CD4-positive, alpha-beta T cell (primary cell): ENCODE measurements at regions not wholly inside any gene's neighbourhood (a gene's known extent, or its start where the extent isn't known, plus 50 kb on each side); places are given as distances from the start of the nearest gene placed in this dataset.

Experiments
- ATAC-seq: fragments of 200-7000 bp; cut with Tn5 transposase; one replicate; pipeline ENCODE4 v1.10.0; 2022; ENCODE audit warnings: mild to moderate bottlenecking; ENCODE audit not compliant: poor library complexity
- CTCF ChIA-PET: fragments of 350-600 bp; sonication (Branson Sonifier 250); formaldehyde crosslinking; loops from one replicate; lab custom pipeline; 2021; ENCODE audit warnings: antibody characterized with exemption, inconsistent platforms; lab: Charles Lee
- POLR2A ChIA-PET: fragments of 350-600 bp; sonication (Branson Sonifier 250); formaldehyde crosslinking; loops from one replicate; lab custom pipeline; 2021; ENCODE audit warnings: antibody characterized with exemption, inconsistent platforms; lab: Charles Lee
- DNase-seq, 14 experiments: peaks; one replicate each; pipeline ENCODE4 v3.0.0-alpha.2; 2013 to 2020; ENCODE audit warnings: mixed read lengths in 2 of 14
- H3K27ac ChIP-seq, 2 donors: one replicate each; pipeline versions ENCODE4 v1.5.1 to v1.7.0; 2013; ENCODE audit warnings: low read length in 2 of 2, low read depth in 1 of 2, mild to moderate bottlenecking in 1 of 2
- H3K27me3 ChIP-seq, 2 experiments: 1 replicate in 1 of 2; 2 replicates in 1 of 2; pipeline versions ENCODE4 v1.6.1 to v1.7.0; 2013; ENCODE audit warnings: low read length in 2 of 2, control low read depth in 1 of 2, mild to moderate bottlenecking in 1 of 2, moderate library complexity in 1 of 2; ENCODE audit not compliant: insufficient read depth in 2 of 2, control insufficient read depth in 1 of 2
- H3K36me3 ChIP-seq: one replicate; pipeline ENCODE4 v1.6.1; 2013; ENCODE audit warnings: low read length, control low read depth; ENCODE audit not compliant: insufficient read depth
- H3K4me1 ChIP-seq: one replicate; pipeline ENCODE4 v1.6.1; 2013; ENCODE audit warnings: low read length, control low read depth; ENCODE audit not compliant: insufficient read depth
- H3K4me3 ChIP-seq: one replicate; pipeline ENCODE4 v1.5.1; 2013; ENCODE audit warnings: mild to moderate bottlenecking, low read length, moderate library complexity
- H3K9me3 ChIP-seq, 2 experiments: 1 replicate in 1 of 2; 2 replicates in 1 of 2; pipeline versions ENCODE4 v1.6.1 to v1.7.0; 2013; ENCODE audit warnings: low read length in 2 of 2, mild to moderate bottlenecking in 2 of 2, control low read depth in 1 of 2, moderate library complexity in 1 of 2; ENCODE audit not compliant: control insufficient read depth in 1 of 2, insufficient read depth in 1 of 2
- H3K27ac Mint-ChIP-seq: one replicate; pipeline ENCODE4 v1.8.0; 2020; ENCODE audit warnings: mixed read lengths
- H3K27me3 Mint-ChIP-seq: one replicate; pipeline ENCODE4 v1.8.0; 2021; ENCODE audit warnings: mixed read lengths
- H3K36me3 Mint-ChIP-seq: one replicate; pipeline ENCODE4 v1.8.0; 2021; ENCODE audit warnings: low read depth, mixed read lengths
- H3K4me1 Mint-ChIP-seq: one replicate; pipeline ENCODE4 v1.8.0; 2021; ENCODE audit warnings: low read depth, mixed read lengths
- H3K4me3 Mint-ChIP-seq: one replicate; pipeline ENCODE4 v1.8.0; 2020; ENCODE audit warnings: mild to moderate bottlenecking, mixed read lengths
- H3K9me3 Mint-ChIP-seq: one replicate; pipeline ENCODE4 v1.8.0; 2020; ENCODE audit warnings: mixed read lengths
- intact Hi-C, 2 experiments: fragments of 100-400 bp; cut with DNase I in 1 of 2; cut with micrococcal nuclease in 1 of 2; formaldehyde crosslinking; loops; one replicate each; pipeline versions ENCODE4 v1.15.1 to v1.9.0; 2023 to 2025; cut with DNase I, micrococcal nuclease
- TF ChIP-seq, protein P1 (sequence below): fragments of 200-600 bp; IDR thresholded peaks from one replicate; pipeline ENCODE4 v1.8.0; 2022; ENCODE audit warnings: antibody characterized with exemption, mild to moderate bottlenecking

DNA sequence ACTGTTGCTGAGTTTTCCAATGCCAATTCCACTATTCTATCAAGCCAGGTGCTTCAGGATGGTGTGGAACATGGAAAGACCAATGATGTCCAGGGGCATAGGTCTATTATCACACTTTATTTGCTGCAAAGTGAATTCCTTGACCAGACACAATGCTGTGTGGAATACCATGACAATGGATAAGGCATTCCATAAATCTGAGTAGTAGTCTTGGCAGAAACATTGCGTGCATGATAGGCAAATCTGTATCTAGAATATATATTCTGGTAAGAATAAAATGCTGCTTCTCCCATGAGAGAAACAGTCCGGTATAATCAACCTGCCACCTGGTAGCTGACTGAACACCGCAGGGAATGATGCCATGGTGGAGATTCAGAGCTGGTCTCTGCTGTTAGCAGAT, 70.0 kb upstream of the ALDH1A3 start:
- no peaks in the 10 kb centered on the region for H3K36me3 ChIP-seq
- DNase-seq (no peak), ATAC-seq (no peak)
- H3K36me3 Mint-ChIP-seq, result no peaks in the 10 kb centered on the region
- H3K9me3 Mint-ChIP-seq, result peaks cover 4% of the 10 kb centered on the region
- CTCF ChIA-PET, result no interaction called here
- H3K27ac ChIP-seq, result no peak overlapping the region
- no peak overlapping the region for H3K27ac Mint-ChIP-seq
- no peak overlapping the region for H3K4me3 Mint-ChIP-seq
- TF ChIP-seq, protein P1, sequence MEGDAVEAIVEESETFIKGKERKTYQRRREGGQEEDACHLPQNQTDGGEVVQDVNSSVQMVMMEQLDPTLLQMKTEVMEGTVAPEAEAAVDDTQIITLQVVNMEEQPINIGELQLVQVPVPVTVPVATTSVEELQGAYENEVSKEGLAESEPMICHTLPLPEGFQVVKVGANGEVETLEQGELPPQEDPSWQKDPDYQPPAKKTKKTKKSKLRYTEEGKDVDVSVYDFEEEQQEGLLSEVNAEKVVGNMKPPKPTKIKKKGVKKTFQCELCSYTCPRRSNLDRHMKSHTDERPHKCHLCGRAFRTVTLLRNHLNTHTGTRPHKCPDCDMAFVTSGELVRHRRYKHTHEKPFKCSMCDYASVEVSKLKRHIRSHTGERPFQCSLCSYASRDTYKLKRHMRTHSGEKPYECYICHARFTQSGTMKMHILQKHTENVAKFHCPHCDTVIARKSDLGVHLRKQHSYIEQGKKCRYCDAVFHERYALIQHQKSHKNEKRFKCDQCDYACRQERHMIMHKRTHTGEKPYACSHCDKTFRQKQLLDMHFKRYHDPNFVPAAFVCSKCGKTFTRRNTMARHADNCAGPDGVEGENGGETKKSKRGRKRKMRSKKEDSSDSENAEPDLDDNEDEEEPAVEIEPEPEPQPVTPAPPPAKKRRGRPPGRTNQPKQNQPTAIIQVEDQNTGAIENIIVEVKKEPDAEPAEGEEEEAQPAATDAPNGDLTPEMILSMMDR, result no peak
- no peaks in the 10 kb centered on the region for H3K4me1 ChIP-seq
- H3K27me3 Mint-ChIP-seq, result no peaks in the 10 kb centered on the region
- peaks cover 0 to 17% of the 10 kb centered on the region in 2 experiments for H3K9me3 ChIP-seq
- POLR2A ChIA-PET, result no interaction called here
- H3K4me1 Mint-ChIP-seq, result no peaks in the 10 kb centered on the region
- intact Hi-C loops, result no loop called here
- no peak overlapping the region for H3K4me3 ChIP-seq
- no peaks in the 10 kb centered on the region for H3K27me3 ChIP-seq

DNA sequence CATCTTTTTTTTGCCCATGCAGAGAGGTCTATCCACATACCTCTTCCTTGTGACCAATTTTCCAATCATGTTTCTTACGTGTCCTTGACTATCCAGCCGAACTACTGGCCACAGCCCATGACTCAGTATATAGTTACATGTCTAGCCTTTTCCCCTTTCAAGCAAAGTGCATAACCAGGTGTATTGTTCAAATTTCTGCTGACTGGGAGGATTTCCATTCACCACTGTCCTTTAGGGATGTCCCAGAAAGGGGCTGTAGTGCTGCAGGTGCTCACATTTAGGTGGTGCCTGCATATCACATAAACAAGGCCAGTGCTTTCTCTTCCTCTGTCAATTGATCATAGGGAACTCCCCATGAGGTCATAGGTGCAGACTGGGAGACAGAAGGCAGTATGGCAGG, 69.4 kb upstream of the ALDH1A3 start:
- intact Hi-C loops, result no loop called here

DNA sequence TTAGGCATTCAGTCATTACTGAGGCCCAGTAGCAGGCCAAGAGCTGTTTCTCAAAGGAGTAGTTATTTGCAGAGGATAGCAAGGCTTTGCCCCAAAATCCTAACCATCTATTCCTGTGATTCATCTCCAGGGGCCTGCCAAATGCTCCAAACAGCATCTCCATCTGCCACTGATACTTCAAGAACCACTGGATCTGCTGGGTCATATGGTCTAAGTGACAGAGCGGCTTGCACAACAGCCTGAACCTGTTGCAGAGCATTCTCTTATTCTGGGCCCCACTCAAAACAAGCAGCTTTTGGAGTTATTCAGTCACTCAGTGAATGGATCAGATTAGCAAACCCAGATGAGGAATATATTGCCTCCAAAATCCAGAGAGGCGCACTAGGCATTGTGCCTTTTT, 68.8 kb upstream of the ALDH1A3 start:
- no peak overlapping the region for H3K27ac Mint-ChIP-seq
- H3K4me3 Mint-ChIP-seq, result no peak overlapping the region
- Histone ChIP-seq H3K27ac (no peak overlapping the region), H3K4me3 (no peak overlapping the region), H3K36me3 (no peaks in the 10 kb centered on the region), H3K9me3 (peaks cover 0 to 17% of the 10 kb centered on the region in 2 experiments), H3K27me3 (no peaks in the 10 kb centered on the region), H3K4me1 (no peaks in the 10 kb centered on the region)
- TF ChIP-seq, protein P1, result no peak
- ATAC-seq, result no peak
- intact Hi-C loops, result no loop called here
- ChIA-PET CTCF (no interaction called here), POLR2A (no interaction called here)
- DNase-seq, result no peak
- H3K27me3 Mint-ChIP-seq, result no peaks in the 10 kb centered on the region
- no peaks in the 10 kb centered on the region for H3K4me1 Mint-ChIP-seq
- H3K9me3 Mint-ChIP-seq, result peaks cover 2% of the 10 kb centered on the region
- H3K36me3 Mint-ChIP-seq, result no peaks in the 10 kb centered on the region

More for the DNA sequence above, 69.4 kb upstream of the ALDH1A3 start:
- Mint-ChIP-seq H3K4me1 (no peaks in the 10 kb centered on the region), H3K9me3 (peaks cover 2% of the 10 kb centered on the region), H3K27ac (no peak overlapping the region), H3K36me3 (no peaks in the 10 kb centered on the region), H3K4me3 (no peak overlapping the region), H3K27me3 (no peaks in the 10 kb centered on the region)
- CTCF ChIA-PET, result no interaction called here
- no peaks in the 10 kb centered on the region for H3K4me1 ChIP-seq
- DNase-seq (no peak), ATAC-seq (no peak)
- no peak overlapping the region for H3K4me3 ChIP-seq
- H3K27ac ChIP-seq, result no peak overlapping the region
- H3K9me3 ChIP-seq, result peaks cover 0 to 17% of the 10 kb centered on the region in 2 experiments
- TF ChIP-seq, protein P1, result no peak
- H3K36me3 ChIP-seq, result no peaks in the 10 kb centered on the region
- POLR2A ChIA-PET, result no interaction called here
- H3K27me3 ChIP-seq, result no peaks in the 10 kb centered on the region
